22Rv1 (cell line): ENCODE measurements at regions not wholly inside any gene's neighbourhood (a gene's known extent, or its start where the extent isn't known, plus 50 kb on each side); places are given as distances from the start of the nearest gene placed in this dataset.

Experiments
- ZFX ChIP-seq: fragments of 450-650 bp; IDR thresholded peaks from 2 replicates; pipeline ENCODE4 v1.6.1; 2017; ENCODE audit warnings: antibody characterized with exemption, borderline replicate concordance
- TF ChIP-seq, protein P1 (sequence below): fragments of 450-650 bp; IDR thresholded peaks from 2 replicates; pipeline ENCODE4 v1.5.1; 2017; ENCODE audit warnings: mild to moderate bottlenecking

DNA sequence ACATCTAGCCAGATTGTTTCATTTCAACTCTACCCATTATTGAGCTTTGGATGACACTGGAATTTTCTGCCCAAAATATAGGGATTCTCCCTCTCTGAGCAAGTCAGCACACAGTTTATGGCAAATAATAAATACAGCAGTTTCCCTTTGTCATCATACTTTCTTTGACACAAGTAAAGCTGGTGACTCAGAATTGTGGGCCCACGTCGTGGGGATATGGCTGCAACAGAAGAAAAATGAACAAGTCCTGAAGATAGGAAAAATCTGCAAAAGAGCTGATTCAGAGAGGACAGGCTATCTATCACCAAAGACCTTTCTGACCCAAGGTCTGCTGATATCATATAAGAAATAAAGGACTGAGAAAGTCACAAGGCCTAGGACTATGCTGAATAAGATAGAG lies 236.3 kb upstream of the ZC3H12C start:
- TF ChIP-seq, protein P1, sequence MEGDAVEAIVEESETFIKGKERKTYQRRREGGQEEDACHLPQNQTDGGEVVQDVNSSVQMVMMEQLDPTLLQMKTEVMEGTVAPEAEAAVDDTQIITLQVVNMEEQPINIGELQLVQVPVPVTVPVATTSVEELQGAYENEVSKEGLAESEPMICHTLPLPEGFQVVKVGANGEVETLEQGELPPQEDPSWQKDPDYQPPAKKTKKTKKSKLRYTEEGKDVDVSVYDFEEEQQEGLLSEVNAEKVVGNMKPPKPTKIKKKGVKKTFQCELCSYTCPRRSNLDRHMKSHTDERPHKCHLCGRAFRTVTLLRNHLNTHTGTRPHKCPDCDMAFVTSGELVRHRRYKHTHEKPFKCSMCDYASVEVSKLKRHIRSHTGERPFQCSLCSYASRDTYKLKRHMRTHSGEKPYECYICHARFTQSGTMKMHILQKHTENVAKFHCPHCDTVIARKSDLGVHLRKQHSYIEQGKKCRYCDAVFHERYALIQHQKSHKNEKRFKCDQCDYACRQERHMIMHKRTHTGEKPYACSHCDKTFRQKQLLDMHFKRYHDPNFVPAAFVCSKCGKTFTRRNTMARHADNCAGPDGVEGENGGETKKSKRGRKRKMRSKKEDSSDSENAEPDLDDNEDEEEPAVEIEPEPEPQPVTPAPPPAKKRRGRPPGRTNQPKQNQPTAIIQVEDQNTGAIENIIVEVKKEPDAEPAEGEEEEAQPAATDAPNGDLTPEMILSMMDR = no peak
- TF ChIP-seq ZFX = no peak
